Fibroblast of peridontal ligament (primary cell): ENCODE measurements at regions not wholly inside any gene's neighbourhood (a gene's known extent, or its start where the extent isn't known, plus 50 kb on each side); places are given as distances from the start of the nearest gene placed in this dataset.

Experiments
- DNase-seq: peaks from one replicate; pipeline ENCODE4 v3.0.0-alpha.2; 2010; ENCODE audit errors: extremely low read depth

GRCh38 chr10:6648894-6649720 is 69.0 kb upstream of the PRKCQ start:
- no peak for DNase-seq

GRCh38 chr10:6647811-6648526 is 67.9 kb upstream of the PRKCQ start:
- no peak for DNase-seq

- DNase-seq, result no peak
Measured at GRCh38 chr10:6643962-6644361, 63.9 kb upstream of the PRKCQ start.

GRCh38 chr10:6642876-6643275 is 62.8 kb upstream of the PRKCQ start:
- DNase-seq, result no peak

GRCh38 chr10:6640433-6641040 is 60.5 kb upstream of the PRKCQ start:
- no peak for DNase-seq

GRCh38 chr10:6637053-6637452 is 57.0 kb upstream of the PRKCQ start:
- no peak for DNase-seq

GRCh38 chr10:6635784-6636183 is 55.7 kb upstream of the PRKCQ start:
- no peak for DNase-seq
